22Rv1 (cell line): ENCODE measurements at regions not wholly inside any gene's neighbourhood (a gene's known extent, or its start where the extent isn't known, plus 50 kb on each side); places are given as distances from the start of the nearest gene placed in this dataset.

Experiments
- ZFX ChIP-seq: fragments of 450-650 bp; IDR thresholded peaks from 2 replicates; pipeline ENCODE4 v1.6.1; 2017; ENCODE audit warnings: antibody characterized with exemption, borderline replicate concordance
- TF ChIP-seq, protein P1 (sequence below): fragments of 450-650 bp; IDR thresholded peaks from 2 replicates; pipeline ENCODE4 v1.5.1; 2017; ENCODE audit warnings: mild to moderate bottlenecking

GRCh38 chr18:35918564-35918963 lies 53.9 kb upstream of the RMP24 start:
- TF ChIP-seq, protein P1, sequence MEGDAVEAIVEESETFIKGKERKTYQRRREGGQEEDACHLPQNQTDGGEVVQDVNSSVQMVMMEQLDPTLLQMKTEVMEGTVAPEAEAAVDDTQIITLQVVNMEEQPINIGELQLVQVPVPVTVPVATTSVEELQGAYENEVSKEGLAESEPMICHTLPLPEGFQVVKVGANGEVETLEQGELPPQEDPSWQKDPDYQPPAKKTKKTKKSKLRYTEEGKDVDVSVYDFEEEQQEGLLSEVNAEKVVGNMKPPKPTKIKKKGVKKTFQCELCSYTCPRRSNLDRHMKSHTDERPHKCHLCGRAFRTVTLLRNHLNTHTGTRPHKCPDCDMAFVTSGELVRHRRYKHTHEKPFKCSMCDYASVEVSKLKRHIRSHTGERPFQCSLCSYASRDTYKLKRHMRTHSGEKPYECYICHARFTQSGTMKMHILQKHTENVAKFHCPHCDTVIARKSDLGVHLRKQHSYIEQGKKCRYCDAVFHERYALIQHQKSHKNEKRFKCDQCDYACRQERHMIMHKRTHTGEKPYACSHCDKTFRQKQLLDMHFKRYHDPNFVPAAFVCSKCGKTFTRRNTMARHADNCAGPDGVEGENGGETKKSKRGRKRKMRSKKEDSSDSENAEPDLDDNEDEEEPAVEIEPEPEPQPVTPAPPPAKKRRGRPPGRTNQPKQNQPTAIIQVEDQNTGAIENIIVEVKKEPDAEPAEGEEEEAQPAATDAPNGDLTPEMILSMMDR: no peak
- no peak for TF ChIP-seq ZFX
